GM18519 (cell line): ENCODE measurements at regions not wholly inside any gene's neighbourhood (a gene's known extent, or its start where the extent isn't known, plus 50 kb on each side); places are given as distances from the start of the nearest gene placed in this dataset.

Source experiments
- ATAC-seq: cut with Tn5 transposase; IDR thresholded peaks from one replicate; pipeline ENCODE4 v1.9.1; 2021; ENCODE audit warnings: mild to moderate bottlenecking, moderate library complexity; ENCODE audit not compliant: unreplicated experiment, low FRiP score

DNA sequence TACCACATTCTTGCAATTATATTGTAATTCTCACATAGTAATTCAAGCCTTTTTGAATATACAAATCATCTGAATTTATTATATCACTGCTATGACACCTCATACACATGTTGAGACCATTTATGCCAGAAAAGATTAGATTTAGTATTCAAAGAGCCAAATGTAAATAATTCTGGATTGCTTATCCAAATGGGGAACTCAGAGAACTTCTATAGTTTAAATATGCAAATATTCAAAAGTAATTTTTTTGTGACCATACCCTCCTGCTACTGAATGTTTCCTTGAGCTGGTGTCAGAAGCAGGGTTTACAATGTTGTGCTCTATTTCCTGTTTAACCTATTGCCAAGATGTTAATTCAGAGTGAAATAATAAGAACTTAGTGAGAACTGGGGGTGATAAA lies 372.2 kb downstream of the TRIML1 start:
- no peak for ATAC-seq

DNA sequence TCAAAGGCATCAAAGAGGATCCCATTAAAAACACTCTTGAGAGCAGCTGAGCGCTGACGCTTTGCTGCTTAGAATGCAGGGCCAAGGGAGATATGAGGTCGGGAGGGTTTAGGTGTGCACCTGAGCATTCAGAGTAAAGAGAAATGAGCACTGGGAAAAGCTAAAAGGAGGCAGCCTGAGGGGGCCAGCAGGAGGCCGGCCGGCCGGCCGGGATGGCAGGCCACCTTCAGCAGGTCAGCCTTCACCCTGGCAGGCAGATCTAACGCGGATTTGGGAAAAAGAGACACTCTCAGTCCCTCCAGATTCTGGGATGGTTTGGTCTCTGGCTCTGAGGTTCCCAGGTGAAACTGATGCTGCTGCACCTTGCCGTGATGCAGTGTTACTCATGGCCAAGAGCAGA lies 393.5 kb downstream of the TRIML1 start:
- no peak for ATAC-seq

DNA sequence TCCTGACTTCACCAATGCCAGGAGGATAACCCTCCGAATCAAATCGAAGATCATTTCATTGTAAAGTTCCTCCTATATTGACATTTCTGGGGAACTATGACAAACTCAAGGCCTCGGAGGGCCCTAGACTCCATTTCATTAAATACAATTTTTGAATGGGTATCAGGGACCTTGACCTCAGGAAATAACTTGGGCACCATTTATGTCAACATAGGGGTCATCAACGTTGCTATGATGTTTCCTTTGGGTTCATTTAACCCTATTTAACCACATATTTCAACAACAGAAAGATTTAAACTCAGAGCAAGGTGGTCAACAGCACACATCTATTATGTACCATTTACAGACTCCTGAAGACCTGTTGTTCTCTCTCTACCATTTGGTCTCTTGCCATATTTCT lies 395.1 kb downstream of the TRIML1 start:
- no peak for ATAC-seq

DNA sequence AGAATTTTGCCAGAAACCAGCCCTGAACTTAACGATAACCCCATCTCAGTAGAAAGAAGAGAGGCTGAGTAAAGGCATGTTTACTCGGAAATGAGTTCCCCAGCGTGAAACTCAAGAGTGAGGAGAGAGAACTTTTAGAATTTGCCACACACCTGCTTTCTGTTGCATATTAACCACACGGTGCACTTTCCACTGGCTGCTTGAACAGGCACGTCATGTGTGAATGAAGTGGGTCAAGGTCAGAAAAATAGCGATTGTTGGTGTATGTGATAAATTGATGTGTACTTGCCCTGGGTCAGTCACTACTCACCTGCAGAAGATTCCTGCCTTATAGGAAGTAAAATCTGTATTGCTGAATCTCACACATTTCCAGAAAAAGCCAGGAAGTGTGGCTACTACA lies 395.7 kb downstream of the TRIML1 start:
- ATAC-seq, result no peak

DNA sequence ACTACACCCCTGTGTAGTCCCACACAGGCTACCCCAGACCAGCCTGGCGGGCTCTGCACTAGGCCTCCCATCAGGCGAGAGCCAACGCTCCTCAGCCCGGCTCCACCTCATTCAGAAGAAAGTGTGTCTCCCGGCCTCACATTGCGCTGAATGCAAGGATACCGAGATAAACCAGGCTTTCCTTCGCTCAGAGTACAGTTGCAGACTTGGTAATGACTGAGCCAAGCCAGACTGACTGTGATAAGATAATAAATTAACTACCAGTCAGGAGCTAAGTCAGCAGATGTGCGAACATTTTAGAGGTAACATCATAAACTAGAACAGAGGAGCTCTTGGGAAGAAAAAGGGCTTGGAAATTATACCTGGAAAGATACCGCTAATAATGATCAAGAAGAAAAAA lies 397.6 kb downstream of the TRIML1 start:
- no peak for ATAC-seq

DNA sequence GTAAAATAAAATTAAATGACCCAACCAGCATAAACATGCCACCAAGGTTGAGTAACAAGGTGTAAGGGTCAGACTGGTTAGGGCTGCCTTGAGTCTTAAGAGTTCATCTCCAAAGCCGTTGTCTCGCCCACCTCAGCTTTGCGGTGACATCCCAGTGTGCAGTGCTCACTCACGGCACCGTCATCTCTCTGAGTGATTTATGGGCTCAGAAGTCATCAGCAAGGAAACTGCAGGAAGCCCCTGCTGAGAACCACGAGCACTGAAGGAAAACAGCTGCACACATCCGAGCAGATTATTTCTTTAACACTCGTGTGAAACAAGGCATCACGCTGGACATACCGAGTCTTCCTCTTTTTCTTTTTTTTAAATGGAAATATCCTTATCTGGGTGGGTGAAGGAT lies 411.1 kb downstream of the TRIML1 start:
- ATAC-seq, result no peak

DNA sequence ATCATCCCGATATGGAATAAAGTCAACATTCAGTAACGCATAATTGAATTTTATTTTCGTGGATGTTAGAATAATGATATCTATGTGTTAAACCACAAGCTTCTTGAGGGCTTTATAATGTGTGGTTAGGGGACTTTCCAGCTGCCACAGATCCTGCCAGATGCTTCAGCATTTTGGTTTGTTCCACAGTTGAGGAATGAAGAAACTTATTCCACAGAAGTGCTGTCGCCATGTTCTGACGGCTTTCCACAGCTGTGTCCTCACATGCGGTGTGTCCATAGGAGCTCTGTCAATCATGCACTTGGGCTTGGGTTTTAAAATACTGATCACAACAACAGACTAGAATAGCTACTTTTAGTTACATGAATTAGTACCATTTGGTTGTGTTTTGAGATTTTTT lies 411.9 kb downstream of the TRIML1 start:
- no peak for ATAC-seq

DNA sequence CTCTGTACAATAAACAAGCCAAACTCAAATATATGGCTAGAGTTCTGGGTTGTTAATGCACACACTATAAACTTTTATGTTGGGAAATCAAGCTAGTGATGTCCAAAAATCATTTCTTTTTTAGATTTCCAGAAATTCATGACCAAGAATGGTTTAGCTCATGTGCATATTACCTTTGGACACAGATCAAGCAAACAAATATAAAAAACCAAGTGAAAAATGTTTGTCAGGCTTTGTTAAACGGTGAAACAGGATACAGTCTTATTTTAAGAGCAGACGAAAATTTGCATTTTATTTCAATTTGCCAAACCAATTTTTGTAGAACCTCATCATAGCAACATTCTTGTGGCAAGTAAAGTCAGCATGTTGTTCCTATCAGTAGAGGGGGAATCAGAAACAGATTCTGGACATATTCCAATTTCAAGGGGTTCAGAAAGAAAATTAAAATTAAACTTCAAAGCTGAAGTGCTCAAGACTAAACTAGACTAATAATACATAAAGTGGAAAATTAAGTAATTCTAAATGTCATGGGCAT lies 413.6 kb downstream of the TRIML1 start:
- no peak for ATAC-seq

DNA sequence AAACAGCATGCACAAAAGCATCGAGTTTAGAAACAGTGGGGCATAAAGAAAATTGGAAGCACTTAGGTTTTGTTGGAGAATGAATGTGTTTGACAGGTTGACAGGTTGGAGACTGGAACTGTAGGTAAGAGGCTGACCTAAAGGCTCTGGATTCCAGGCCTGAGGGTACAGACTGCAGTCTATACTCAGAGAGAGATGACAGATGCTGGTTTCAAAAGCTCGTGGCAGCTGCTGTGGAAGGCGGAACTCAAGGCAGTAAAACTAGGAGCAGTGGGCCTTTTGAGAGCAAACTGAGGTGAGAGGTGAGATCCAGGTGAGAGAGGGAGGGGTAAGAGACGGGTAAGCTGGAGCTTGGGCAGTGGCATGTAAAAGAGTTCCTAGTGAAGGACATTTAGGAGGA lies 415.2 kb downstream of the TRIML1 start:
- no peak for ATAC-seq

DNA sequence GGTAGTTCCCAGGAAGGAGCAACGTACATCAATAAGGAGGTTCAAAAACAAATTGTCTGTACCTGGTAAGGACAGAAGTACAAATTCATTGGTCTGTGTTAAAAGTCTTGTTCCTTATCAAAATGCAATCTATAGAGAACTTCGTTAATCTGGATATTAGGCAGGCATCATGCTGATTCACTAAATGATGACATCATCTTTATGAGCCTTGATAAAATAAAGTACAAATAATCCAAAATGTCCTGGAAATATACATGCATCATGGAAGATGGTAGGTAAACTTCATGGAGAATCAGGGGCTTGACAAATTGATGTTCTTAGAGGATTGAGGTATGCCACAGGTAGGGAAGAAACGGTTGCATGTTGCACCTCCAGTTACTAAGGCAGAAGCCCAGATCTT lies 433.9 kb downstream of the TRIML1 start:
- ATAC-seq, result no peak

DNA sequence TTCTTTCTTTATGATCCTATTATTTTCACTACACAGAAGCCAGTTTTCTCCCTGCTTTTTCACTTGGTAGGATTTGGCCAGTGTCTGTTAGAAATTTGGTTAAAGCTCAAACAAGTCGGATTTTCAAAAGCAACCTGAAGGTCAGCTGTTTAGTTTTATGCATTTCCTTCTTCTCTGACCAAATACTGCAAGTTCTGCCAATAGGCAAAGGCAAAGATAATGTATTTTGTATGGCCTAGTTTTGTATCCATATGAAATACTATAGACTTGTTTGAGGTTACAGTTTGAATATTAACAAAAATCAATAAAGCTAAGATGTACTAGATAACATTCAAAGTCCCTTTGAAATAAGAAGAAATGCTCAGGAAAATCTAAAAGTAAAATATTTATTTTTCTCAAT lies 439.4 kb downstream of the TRIML1 start:
- no peak for ATAC-seq

DNA sequence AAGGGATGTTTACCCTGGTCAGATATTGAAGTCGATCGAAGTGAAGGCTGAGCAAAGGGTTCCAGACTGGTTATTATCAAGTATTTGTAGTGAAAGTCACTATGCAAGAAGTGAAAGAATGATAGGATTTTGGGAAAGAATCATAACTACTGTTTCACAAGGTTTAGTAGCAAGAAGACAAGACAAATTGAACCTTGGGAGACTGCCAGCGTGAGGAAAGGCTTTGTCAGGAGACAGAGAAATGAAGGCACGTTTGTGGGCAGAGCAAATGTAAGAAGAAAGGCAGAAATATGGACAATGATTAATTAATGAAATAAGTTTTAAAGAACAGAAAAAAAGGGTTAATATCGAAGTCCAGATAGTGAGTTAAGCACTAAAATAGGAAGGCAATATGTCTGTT lies 456.8 kb downstream of the TRIML1 start:
- no peak for ATAC-seq

DNA sequence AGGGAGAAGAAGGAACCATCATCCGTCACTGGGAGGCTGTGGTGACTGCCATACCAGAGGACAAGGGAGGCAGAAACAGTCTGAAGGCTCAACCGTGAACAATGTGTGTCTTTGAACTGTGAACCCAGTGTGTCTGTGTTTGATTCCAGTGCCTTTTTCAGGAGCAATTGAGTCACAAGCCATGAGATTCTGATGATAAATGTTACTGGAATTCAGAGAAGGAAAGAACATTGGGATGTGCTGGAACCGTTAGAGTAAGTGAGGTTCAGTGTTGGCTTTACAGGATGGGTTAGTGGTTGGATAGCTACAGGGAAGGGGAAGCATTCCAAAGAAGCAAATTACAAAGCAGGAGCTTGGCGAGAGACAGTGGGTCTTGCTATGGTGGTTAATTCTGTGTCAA lies 464.4 kb downstream of the TRIML1 start:
- ATAC-seq, result no peak

DNA sequence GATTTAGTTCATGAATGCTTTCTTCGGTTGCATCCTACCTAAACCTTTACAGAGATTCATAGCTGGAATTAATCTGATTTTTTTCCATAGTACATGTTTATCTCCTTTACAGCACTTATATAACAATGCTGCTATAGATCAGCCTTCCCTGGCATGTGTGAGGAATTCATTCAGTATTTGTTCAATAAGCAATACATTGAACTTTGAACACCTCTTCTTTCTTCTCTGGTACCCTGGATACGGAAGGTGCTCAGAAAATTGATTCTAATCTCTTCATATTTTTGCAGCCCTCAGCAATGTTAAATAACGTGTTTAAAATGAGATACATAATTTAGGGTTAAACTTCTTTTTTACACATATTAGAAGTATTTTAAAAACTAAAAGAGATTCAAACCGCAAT lies 467.4 kb downstream of the TRIML1 start:
- ATAC-seq, result no peak

DNA sequence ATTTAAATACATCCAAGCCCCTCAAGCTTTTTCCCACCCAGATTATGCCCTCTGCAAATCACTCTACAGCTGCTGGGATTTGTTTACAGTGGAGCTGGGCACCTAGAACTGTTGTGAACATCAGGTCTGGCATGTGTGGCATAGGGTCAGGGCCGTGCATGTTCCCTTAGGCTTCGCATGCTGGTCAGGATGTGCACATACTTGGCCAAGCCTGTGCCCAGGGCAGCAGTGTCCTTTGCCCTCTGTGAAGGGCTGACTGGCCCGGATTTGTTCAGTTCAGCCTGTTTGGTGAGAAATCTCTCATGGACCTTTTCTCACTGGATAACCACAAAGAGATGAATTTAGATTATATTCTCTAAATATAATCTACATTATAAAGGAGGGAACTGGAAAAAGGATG lies 471.9 kb downstream of the TRIML1 start:
- no peak for ATAC-seq

DNA sequence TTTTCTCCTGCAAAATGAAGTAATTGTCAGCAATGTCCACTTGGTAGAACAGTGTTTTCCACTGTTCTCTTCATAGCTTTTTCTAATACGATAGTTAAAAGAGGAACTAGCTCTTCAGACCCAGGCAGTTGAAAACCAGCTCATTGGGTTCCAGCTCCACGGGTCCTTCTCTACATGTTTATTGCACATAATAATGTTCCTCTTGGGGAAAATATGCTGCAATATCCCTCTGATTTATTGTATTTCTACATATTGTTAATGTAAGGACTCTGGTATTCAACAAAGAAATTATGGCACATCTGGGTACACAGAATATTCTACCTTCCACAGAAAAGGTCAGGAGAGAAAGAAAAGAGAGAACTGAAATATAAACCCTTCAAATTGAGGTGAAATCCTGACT lies 473.4 kb downstream of the TRIML1 start:
- ATAC-seq, result no peak

DNA sequence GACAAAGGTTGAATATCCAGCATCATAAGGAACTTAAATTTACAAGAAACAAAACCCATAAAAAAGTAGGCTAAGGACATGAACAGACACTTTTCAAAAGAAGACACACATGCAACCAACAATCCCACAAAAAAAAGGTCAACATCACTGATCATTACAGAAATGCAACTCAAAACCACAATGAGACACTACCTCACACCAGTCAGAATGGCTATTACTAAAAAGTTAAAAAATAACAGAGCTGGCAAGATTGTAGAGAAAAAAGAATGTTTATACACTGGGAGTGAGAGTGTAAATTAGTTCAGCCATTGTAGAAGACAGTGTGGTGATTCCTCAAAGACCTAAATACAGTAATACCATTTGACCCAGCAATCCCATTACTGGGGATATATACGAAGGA lies 474.7 kb downstream of the TRIML1 start:
- ATAC-seq, result no peak

DNA sequence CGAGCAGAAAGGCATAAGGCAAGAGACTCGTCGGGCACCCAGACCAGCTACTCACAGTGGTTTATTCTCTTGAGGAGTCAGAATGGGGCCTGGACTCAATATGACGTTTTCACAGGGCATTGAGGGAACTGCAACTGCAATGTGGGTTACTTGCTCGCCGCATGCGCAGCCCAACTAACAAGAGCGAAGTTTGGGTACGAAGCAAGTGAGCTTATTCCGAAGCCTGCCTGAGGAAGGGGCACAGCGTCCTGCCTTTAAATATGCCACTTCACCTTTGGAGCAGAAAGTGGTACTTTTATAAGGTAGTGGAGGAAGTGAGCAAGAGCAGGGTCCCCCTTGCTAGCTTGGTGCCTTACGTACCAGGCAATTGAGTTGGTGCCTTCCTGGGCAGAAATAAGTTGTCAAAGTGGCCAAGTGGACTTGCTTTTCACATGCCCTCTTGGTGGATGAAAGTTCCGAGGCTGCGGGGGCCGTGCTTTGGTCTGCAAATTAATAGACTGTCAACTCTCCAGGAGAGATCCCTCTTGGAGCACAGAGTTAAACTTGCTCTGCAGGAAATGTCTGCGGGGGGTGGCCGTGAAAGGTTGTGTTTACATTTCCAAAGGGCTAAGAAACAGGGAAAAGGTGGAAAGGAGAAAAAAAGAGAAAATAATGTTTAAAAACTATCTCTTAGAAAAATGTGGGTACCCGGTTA lies 480.4 kb downstream of the TRIML1 start:
- no peak for ATAC-seq

DNA sequence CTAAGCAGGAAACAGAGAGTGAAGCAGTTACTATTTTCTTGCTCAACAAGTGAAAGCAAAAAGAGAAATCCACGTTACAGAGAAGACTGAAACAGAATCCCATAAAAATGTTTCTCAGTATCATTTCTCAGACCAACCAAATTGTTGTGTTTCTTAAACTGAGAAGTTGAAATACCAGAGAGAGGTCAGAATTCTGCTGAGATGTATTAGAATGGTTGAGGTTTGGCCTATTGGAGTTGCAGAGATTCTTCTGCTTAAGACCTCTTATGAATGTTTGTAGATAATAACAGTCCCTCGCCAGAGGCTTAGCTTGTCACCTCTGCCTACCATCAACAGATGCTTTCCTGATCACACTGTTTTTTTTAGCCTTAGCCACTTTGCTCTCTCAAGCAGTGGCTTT lies 481.4 kb downstream of the TRIML1 start:
- ATAC-seq, result no peak

DNA sequence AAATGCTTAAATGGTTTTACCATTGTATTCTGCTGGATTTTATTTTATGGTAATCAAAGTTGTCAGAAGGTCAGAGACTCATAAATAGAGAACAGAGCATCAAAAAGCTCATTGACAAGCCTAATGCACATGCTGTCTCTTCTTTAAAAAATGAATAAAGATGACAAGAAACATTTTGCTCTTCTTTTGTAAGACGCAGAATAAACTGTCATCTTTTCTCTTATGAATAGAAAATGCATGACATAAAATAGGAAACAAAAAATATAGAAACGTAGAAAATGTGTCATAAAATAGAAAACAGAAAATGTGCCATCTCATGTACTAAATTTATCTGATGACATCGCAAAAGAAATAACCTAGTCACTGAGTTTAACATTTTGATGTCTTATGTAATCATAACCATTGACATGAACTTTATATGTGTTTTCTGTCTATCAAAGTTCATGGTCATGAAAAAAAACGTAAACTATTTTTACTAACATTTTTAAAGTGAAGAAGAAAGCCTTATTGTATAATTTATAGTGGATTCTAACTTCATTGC lies 484.1 kb downstream of the TRIML1 start:
- no peak for ATAC-seq

DNA sequence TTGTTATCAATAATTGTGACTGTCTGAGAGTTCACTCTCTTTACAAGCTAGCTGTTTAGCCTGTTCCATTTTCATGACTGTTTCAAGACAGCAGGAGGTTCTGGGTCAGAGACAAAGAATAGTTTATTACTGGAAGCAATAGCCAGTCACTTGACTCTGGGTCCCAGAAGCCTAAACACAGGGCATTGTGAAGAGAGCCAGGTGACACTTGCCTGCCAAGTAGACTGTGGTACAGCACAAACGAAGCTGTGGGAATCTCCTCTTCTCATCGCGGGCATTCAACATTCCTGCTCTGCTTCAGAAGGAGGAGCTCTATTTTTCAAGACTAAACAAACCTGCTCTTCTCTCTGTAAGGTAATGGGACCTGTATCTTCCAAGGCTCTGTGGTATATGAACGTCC lies 485.1 kb downstream of the TRIML1 start:
- ATAC-seq, result no peak

DNA sequence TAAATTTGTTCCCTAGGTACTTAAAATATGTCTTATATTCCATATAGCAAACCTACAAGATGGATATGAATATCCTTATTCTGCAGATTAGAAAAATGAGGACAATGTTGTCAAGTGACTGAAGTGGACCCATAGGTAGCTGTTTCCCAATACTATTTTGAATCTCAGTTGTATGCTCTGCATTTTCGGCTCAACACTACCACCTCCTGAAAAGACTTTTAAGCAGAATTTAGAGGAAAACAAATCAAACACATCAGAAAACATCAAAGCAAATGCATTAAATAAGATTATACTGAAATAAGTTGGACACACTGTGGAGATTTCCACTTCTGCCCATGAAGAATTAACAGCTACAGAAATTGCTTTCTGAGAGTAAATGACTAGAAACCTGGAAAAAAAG lies 488.7 kb downstream of the TRIML1 start:
- ATAC-seq, result no peak
